NB4 (cell line): ENCODE measurements at regions not wholly inside any gene's neighbourhood (a gene's known extent, or its start where the extent isn't known, plus 50 kb on each side); places are given as distances from the start of the nearest gene placed in this dataset.

ENCODE experiments used
- MYC ChIP-seq: IDR thresholded peaks from 2 replicates; pipeline ENCODE4 v1.6.1; 2011; ENCODE audit warnings: low read depth, low read length
- POLR2A ChIP-seq: IDR thresholded peaks from 2 replicates; pipeline ENCODE4 v1.6.1; 2011; ENCODE audit warnings: mild to moderate bottlenecking; ENCODE audit not compliant: insufficient read length; ENCODE audit errors: extremely low read depth
- TF ChIP-seq, protein P1 (sequence below): IDR thresholded peaks from one replicate; pipeline ENCODE4 v1.5.1; 2012; ENCODE audit warnings: low read depth, low read length

DNA sequence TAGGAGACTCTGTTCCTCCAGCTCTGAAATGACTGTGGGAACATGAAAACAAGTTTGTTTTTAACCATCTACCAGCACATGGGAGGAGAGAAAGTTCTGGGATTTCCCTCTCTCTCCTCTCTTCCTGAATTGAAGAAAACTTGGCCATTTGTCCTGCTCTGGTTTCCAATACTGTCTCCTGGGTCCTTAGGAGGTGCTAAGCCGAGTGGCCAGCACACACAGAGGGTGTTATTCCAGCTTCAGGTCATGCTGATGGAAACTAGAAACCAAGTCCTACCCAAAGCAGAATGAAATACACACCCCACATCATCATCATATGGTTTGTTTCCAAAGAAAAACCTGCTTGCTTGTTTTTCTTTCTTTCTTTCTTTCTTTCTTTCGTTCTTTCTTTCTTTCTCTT lies 172.7 kb downstream of the RPLP1 start:
- TF ChIP-seq POLR2A (no peak), MYC (no peak)
- TF ChIP-seq, protein P1, sequence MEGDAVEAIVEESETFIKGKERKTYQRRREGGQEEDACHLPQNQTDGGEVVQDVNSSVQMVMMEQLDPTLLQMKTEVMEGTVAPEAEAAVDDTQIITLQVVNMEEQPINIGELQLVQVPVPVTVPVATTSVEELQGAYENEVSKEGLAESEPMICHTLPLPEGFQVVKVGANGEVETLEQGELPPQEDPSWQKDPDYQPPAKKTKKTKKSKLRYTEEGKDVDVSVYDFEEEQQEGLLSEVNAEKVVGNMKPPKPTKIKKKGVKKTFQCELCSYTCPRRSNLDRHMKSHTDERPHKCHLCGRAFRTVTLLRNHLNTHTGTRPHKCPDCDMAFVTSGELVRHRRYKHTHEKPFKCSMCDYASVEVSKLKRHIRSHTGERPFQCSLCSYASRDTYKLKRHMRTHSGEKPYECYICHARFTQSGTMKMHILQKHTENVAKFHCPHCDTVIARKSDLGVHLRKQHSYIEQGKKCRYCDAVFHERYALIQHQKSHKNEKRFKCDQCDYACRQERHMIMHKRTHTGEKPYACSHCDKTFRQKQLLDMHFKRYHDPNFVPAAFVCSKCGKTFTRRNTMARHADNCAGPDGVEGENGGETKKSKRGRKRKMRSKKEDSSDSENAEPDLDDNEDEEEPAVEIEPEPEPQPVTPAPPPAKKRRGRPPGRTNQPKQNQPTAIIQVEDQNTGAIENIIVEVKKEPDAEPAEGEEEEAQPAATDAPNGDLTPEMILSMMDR, result no peak
